ENCODE measurements at regions not wholly inside any gene's neighbourhood (a gene's known extent, or its start where the extent isn't known, plus 50 kb on each side); places are given as distances from the start of the nearest gene placed in this dataset.
A peak's percentile ranks its signal among the peaks of the same experiment; 100 is the strongest.

DNA sequence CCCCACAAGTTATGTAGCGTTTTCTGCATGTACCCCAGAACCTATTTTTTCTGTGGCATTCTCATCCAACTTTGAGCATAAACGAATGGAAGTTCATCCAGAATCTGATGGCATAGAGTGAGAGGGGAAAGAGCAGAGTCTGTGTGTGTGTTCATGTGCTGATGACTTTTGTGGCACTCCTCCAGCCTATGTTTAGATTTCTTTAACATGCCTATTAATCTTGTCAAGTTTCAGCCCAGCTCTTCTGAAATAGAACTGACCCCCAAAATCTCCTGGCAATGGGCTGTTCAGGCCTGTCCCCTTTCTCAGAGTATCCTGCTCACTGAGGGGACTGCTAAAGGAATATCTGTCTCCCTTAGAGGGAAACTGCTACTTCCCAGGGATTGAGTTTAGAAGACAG is 56.4 kb upstream of the NEO1 start:
- ATAC-seq (no peak), DNase-seq (no peak)
- Histone ChIP-seq H3K27ac (no peak overlapping the region), H3K27me3 (ENCODE audit: low read depth) (no peaks in the 10 kb centered on the region), H3K9me3 (no peaks in the 10 kb centered on the region), H3K4me1 (peaks cover 11% of the 10 kb centered on the region), H3K36me3 (no peaks in the 10 kb centered on the region), H3K4me3 (no peak overlapping the region)
- intact Hi-C loops (cut with DNase I): no loop called here
- TF ChIP-seq, protein P1, sequence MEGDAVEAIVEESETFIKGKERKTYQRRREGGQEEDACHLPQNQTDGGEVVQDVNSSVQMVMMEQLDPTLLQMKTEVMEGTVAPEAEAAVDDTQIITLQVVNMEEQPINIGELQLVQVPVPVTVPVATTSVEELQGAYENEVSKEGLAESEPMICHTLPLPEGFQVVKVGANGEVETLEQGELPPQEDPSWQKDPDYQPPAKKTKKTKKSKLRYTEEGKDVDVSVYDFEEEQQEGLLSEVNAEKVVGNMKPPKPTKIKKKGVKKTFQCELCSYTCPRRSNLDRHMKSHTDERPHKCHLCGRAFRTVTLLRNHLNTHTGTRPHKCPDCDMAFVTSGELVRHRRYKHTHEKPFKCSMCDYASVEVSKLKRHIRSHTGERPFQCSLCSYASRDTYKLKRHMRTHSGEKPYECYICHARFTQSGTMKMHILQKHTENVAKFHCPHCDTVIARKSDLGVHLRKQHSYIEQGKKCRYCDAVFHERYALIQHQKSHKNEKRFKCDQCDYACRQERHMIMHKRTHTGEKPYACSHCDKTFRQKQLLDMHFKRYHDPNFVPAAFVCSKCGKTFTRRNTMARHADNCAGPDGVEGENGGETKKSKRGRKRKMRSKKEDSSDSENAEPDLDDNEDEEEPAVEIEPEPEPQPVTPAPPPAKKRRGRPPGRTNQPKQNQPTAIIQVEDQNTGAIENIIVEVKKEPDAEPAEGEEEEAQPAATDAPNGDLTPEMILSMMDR (IDR thresholded peaks at IDR 0.05): no peak

DNA sequence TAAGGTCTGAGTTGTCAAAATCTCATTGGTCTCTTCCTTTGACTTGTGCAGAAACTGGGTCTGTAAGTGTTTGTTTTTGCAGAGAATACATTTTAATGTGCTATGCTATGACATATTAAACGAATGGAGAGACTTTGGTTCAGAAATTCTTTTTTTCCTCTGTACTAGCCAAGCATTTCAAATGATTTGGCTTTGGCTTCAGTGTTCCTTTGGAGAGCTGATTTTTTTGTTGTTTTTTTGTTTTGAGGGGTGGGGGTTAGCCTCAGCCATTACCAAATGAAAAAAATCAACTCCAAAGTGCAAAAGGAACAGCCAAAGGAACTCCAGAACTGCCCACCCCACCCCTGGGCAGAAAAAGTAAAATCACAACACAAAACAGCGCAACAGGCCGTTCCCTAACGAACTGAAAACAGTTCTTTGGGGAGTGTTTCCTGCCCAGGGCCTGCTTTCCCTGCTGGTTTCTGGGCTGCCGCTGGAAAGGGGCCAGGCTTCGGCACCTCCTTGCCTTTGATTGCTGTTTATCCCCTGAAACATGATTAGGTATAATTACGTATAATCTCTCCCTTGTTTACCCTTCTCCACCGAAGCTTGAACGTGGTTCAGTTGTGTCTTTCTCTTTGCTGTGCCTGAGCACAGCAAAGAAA is 57.6 kb upstream of the NEO1 start:
- ATAC-seq: no peak
- H3K27ac ChIP-seq: peak overlapping the region; percentile 9
- H3K36me3 ChIP-seq: no peaks in the 10 kb centered on the region
- intact Hi-C loops (cut with DNase I): no loop called here
- DNase-seq: no peak
- TF ChIP-seq, protein P1 (IDR thresholded peaks at IDR 0.05): no peak
- peaks cover 11% of the 10 kb centered on the region for H3K4me1 ChIP-seq
- H3K27me3 ChIP-seq (ENCODE audit: low read depth): no peaks in the 10 kb centered on the region
- no peak overlapping the region for H3K4me3 ChIP-seq
- H3K9me3 ChIP-seq: no peaks in the 10 kb centered on the region

DNA sequence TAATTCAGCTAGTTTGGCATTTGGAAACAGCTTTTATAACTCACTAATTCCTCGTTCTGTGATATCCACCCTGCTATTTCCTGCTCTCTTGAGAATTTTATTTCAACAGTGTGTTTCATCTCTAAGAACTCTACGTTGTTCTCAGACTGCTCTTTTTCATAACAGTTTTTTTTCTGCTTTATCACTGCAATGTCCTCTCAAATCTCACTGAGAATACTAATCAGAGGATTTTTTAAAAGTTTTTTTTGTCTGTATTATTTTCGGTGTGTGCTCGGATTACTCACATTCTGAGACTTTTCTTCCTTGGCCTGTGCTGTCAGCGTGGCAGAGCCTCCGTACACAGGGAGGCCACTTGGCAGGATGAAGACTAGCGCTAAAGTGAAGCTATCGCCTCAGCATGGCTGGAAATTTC is 59.4 kb upstream of the NEO1 start:
- peaks cover 11% of the 10 kb centered on the region for H3K4me1 ChIP-seq
- ATAC-seq (no peak), DNase-seq (no peak)

DNA sequence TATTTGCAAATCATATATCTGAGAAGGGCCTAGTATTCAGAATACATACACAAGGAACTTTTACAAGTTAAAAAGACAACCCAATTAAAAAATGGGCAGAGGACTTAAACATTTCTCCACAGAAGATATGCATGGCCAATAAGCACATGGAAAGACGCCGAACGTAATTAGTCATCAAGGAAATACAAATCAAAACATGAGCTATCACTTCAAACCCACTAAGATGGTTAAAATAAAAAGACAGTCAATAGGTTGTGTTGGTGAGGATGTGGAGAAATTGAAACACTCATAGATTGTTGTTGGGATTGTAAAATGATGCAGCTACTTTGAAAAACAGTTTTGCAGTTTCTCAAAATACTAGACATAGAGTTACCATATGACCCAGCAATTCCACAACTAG is 61.2 kb upstream of the NEO1 start:
- Histone ChIP-seq H3K9me3 (no peaks in the 10 kb centered on the region), H3K4me3 (no peak overlapping the region), H3K27me3 (ENCODE audit: low read depth) (no peaks in the 10 kb centered on the region), H3K4me1 (peaks cover 11% of the 10 kb centered on the region), H3K27ac (no peak overlapping the region), H3K36me3 (no peaks in the 10 kb centered on the region)
- TF ChIP-seq, protein P1 (IDR thresholded peaks at IDR 0.05): no peak
- DNase-seq (no peak), ATAC-seq (no peak)
- intact Hi-C loops (cut with DNase I): no loop called here

More for the DNA sequence above, 59.4 kb upstream of the NEO1 start:
- peak overlapping the region; percentile 19 for H3K27ac ChIP-seq
- H3K4me3 ChIP-seq: no peak overlapping the region
- intact Hi-C loops (cut with DNase I): no loop called here
- TF ChIP-seq, protein P1 (IDR thresholded peaks at IDR 0.05): no peak
- no peaks in the 10 kb centered on the region for H3K27me3 ChIP-seq (ENCODE audit: low read depth)
- H3K9me3 ChIP-seq: no peaks in the 10 kb centered on the region
- H3K36me3 ChIP-seq: no peaks in the 10 kb centered on the region

DNA sequence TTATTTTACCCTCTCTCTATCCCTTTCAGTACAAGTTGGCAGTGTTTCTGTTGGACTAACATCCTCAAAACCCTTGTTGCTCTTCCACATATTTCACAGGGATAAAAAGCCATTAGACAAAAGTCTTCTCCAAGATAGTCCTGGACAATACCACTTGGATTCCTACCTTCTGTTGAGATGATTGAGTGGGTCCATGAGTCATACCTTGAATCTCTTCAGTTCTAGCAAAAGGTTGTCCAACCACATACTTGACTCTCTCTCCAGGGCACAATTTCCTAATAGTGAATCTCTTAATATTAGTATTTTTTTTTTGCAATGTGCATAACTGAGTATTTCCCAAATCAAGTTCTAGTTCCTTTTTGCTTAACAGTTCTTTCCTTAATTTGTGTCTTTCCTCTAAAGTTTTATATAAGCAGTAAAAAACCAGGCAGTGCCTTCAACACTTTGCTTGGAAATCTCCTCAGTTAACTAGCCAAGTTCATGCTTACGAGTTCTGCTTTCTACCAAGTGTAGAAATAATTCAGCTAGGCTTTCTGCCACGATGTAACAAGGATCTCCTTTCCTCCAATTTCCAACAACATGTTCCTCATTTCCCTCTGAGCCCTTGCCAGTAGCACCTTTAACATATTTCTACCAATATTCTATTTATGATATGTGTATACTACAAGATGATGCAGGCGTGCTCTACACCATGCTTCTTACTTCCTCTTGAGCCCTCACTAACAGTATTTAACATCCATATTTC is 68.3 kb upstream of the NEO1 start:
- intact Hi-C loops (cut with DNase I): no loop called here
- ATAC-seq (no peak), DNase-seq (no peak)
- H3K4me1 ChIP-seq: no peaks in the 10 kb centered on the region
- no peaks in the 10 kb centered on the region for H3K27me3 ChIP-seq (ENCODE audit: low read depth)
- no peak overlapping the region for H3K27ac ChIP-seq
- H3K9me3 ChIP-seq: no peaks in the 10 kb centered on the region
- no peak overlapping the region for H3K4me3 ChIP-seq
- TF ChIP-seq, protein P1 (IDR thresholded peaks at IDR 0.05): no peak
- no peaks in the 10 kb centered on the region for H3K36me3 ChIP-seq
